Stimulated activated CD8-positive, alpha-beta memory T cell treated with anti-CD3 and anti-CD28 coated beads, Interleukin-7, amount 100 ng/mL, for 1 hour (primary cell): ENCODE measurements at regions not wholly inside any gene's neighbourhood (a gene's known extent, or its start where the extent isn't known, plus 50 kb on each side); places are given as distances from the start of the nearest gene placed in this dataset.

Experiments used
- DNase-seq, 2 donors: peaks; one replicate each; pipeline ENCODE4 v3.0.0-alpha.2; 2020; ENCODE audit warnings: low read depth in 2 of 2

GRCh38 chrX:22395372-22395771 lies 122.7 kb downstream of the CBLL2 start:
- no peak for DNase-seq

DNA sequence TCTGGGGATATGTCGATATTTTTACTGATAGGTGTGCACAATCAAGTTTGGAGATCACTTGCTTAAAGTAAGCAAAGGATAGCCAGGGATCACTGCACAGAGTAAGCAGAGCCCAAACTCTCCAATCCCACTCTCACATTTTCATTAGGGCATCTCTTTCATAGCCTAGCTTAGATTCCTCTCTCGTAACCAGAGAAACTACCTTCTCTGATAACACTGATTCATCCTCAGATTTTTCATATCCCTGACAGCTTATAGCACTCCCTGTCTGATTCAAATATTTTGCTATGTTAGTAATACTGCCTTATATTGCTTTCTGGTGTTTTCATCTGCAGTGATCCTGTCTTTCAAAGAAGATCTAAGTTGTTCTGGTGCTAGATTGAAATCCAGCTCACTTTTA lies 123.7 kb downstream of the CBLL2 start:
- no peak for DNase-seq

- DNase-seq = no peak
Observed at GRCh38 chrX:22397566-22397965, 124.9 kb downstream of the CBLL2 start.

DNA sequence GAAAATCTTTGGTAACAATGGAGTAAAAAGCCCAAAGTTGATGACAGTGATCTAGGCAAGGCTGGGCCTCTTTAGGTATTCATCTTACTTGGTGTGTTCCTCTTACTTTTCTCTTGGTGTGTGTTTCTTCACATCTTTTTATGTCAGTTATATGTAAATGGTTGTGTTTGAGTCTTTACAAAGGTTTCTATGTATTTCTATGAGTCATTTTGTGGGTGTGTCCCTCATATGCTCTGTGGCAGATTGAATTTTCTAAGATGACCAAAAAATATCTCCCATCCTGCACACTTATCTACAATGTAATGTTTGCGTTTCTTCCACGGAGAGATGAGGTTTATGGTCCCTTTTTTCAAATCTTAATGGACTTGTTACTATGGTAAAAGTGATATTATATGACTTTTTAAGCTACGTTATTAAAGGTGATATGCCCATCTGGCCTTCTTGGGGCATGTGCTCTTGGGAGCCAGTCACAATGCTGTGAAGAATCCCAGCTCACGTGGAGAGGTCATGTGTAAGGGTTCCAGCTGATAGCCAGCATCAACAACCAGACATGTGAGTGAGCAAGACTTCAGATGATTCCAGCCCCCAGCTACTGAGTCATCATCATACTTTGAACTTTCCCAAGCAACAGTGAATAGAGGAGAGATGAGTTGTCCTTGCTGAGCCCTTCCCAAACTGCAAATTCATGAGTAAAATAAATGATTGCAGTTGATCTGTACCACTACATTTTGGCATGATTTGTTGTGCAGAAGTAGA lies 126.9 kb downstream of the CBLL2 start:
- DNase-seq = no peak

DNA sequence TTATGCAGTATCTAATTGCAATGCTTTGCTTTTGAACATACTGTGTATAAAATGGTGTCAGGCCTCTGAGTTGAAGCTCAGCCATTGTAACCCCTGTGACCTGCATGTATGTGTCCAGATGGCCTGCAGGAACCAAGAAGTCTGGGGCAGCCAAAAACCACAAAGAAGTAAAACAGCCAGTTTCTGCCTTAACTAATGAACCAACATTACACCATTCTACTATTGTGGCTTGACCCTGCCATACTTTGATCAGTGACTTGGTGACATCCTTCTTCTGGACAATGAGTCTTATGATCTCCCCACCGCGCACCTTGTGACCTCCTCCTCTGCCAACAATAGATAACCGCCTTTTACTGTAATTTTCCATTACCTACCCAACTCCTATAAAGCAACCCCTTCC lies 131.6 kb downstream of the CBLL2 start:
- DNase-seq = no peak

DNA sequence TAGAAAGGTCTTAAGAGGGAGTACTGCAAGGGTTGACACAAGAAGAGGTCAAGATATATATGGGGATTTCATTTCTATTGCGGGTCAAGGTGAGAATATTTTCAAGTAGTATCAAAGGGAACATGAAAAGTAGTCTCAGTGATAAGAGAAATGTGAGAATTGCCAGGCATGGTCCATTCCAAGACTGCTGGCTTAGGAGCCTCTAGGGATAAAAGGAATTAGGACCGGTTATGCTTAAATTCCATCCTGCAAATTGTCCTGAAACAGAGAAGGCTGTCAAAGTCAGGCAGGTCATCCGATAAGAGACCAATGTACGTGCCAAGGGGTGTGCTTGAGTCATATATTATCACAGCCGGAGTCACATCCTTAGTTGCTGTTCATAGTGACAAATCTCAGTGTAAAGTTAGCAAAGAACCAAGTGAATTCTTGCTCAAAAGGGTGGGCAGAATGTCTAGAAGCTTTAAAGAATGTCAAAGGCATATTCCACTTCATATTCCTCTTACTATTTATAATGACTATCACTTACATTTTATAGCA lies 133.6 kb downstream of the CBLL2 start:
- DNase-seq = no peak

GRCh38 chrX:22409418-22409817 lies 136.7 kb downstream of the CBLL2 start:
- DNase-seq = no peak

DNA sequence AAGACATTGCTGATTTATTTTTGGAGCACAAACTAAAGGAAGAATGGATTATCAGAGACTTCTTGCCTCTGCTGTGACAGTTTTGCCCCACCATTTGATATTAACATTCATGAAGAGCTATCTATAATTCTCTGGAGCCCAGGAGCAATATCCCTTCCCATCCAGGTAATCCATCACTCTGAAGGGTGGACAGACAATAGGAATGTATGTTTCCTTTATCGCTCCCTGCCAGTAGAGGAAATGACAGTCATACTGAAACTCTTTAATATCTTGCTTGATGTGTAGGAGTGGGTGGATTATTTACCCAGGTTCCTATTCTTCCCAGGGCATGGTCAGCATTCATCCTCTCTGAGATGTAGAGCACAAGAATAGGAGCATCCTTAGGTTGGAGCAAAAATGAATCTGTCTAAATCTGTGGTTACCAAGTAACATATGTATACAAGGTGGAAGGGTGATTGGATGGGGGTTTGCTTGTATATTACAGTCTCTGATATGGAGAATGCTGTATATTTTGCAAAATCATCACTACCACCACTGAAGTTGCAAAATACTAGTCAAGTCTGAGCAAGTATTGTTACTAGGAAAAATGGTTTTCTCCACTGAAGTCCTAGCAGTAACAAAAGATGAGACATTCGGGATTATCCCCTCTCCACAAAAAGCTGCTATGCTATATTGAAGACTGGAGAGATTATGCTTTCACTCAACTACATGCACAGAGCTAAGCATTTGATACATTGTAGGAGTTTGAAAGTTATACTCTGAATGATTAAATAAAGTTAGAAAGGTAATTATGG lies 151.6 kb downstream of the CBLL2 start:
- no peak for DNase-seq

DNA sequence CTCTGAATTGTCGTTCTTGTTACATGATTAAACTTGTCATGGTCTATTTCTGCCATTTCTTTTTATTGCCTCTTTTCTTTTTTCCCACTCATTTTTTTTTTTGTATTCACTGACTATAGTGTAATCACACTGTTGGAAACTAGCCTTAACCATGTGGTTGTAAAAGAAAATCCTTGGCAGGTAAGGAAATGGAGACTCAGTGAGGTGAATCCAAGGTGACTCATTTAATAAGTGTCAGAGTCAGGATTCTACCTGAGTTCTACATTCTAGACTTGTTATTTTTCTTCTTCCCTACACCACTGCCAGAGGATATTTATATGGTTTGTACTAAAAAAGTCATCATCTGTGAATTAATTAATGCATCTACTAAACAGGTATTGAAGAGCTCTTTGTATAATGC lies 152.2 kb downstream of the CBLL2 start:
- DNase-seq = no peak

GRCh38 chrX:22429704-22430103 lies 157.0 kb downstream of the CBLL2 start:
- DNase-seq = no peak

DNA sequence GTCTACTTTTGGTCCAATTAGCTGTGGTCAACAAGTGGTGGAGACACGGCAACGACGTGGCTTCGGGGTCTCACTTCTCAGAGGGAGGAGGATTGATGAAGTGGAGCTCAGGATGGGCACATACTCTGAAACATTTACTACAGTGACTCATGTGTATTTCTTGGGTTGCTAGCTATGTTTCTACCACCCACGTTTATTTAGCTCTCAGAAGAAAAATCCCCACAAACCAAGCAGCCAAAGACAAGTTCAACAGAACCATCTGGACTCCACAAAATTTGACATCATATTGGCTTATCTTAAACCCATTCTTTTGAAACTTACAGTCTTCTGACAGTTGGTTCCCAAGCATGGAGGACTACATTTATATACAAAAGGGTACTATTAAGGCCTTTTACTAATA lies 158.0 kb downstream of the CBLL2 start:
- no peak for DNase-seq

GRCh38 chrX:22433292-22434070 lies 160.8 kb downstream of the CBLL2 start:
- no peak for DNase-seq

GRCh38 chrX:22445880-22446279 lies 173.2 kb downstream of the CBLL2 start:
- DNase-seq = no peak

- DNase-seq = no peak
Observed at GRCh38 chrX:22462959-22463358, 190.2 kb downstream of the CBLL2 start.

- no peak for DNase-seq
Observed at GRCh38 chrX:22467571-22467970, 194.9 kb downstream of the CBLL2 start.

GRCh38 chrX:22481436-22481835 lies 208.7 kb downstream of the CBLL2 start:
- no peak for DNase-seq

DNA sequence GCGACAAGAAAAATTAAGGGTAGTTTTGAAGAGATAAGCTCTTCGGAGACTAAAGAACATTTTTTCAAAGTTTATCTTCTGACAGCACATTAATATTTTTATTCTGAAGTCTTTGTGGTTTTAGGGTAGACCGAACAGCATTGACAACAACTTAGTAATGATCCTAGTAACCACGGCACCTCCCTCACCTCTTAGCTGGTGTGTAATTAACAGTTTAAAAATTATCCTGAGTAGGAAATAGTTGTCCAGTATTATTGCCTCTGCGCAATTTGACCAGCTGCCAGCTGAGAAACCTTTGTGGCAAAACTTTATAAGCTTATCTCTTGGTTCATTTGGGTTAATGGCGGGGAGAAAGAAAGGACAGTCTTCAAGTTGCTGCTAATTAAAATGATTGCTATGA lies 213.6 kb downstream of the CBLL2 start:
- no peak for DNase-seq

- no peak for DNase-seq
Observed at GRCh38 chrX:22516893-22517292, 244.2 kb downstream of the CBLL2 start.

DNA sequence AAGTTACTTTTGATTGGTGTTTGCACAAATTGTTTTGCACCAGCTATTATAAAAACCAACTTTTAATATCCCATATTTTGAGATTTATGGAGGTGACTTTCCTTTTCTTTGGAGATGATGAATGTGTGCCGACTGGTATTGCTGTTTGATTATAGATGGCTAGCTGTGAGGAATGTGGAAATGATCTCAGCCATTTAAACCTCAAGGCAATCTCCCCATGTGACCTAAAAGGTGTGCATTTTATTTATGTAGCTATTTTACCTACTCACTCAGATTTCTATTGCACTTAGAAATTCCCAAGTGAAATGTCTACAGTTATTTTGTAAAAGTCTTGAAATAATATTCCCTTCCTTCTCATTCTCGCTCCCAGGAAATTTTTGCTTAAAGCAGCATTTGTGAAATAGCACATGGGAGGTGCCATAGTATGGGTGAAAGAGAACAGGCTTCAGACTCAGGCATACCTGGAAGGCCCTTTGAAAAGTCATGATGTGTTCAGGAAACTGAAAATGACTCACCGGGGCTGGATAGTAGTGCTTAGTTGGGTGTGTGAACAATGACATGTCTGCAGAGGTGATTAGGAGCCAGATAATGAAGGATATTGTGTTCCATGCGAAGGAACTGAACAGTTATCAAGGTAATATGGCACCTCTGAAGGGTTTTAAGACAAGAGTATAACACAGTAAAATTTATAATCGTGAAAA lies 247.6 kb downstream of the CBLL2 start:
- DNase-seq = no peak

GRCh38 chrX:22526339-22526738 lies 253.6 kb downstream of the CBLL2 start:
- DNase-seq = no peak

GRCh38 chrX:22527302-22527701 lies 254.6 kb downstream of the CBLL2 start:
- DNase-seq = no peak

- DNase-seq = no peak
Observed at GRCh38 chrX:22533898-22534297, 261.2 kb downstream of the CBLL2 start.
